ENCODE measurements at regions not wholly inside any gene's neighbourhood (a gene's known extent, or its start where the extent isn't known, plus 50 kb on each side); places are given as distances from the start of the nearest gene placed in this dataset.

- DNase-seq (ENCODE audit: low read depth in 3 of 3): no peak
These were observed 92.4 kb upstream of the TMEM72 start for GRCh38 chr10:44818701-44819127.

DNA sequence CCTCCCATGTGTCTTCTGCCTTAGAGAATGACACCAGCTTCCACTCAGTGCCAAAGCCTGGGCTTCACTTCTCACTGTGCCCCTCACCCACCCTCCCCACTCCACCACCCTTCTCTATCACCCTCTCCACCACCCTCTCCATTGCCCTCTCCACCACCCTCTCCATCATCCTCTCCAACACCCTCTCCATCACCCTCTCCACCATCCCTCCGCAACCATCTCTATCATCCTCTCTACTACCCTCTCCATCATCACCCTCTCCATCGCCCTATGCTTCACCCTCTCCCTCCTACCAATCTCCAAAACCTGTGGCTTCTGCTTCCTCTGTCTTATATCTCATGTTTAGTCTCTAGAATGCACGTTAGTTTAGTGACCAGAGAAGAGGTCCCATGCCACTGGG, 91.0 kb upstream of the TMEM72 start:
- no peak for DNase-seq (ENCODE audit: low read depth in 3 of 3)

GRCh38 chr10:44821290-44821689, 89.8 kb upstream of the TMEM72 start:
- no peak for DNase-seq (ENCODE audit: low read depth in 3 of 3)

GRCh38 chr10:44822349-44822748, 88.8 kb upstream of the TMEM72 start:
- DNase-seq (ENCODE audit: low read depth in 3 of 3): no peak

GRCh38 chr10:44822966-44823365, 88.2 kb upstream of the TMEM72 start:
- no peak for DNase-seq (ENCODE audit: low read depth in 3 of 3)

GRCh38 chr10:44824607-44825006, 86.5 kb upstream of the TMEM72 start:
- DNase-seq (ENCODE audit: low read depth in 3 of 3): no peak

DNA sequence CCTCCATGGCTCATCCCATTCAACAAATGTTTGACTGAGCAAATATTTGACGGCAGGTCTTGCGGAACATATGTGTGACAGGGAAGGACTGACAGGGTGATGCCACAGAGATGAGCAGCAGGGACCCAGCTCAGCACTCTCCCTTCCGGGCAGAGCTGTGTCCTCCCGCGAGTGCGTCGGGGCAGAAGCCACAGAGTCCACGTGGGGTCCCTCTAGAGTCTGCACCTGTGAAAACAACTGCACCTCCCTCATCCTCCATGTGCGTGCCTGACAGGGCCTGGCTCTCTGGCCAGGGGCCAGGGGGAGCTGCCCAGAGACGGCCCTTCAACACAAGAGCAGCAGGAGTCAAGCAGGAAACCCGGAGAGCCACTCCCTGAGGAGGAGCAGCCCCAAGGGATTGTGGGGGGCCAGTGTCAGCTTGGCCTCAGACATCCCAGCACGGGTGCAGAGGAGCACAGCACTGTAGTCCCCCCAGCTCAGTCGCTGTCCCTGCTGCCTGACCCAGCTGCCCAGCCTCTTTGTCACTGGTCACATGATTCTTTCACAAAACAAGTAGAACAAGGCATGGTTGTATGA, 83.6 kb upstream of the TMEM72 start:
- DNase-seq (ENCODE audit: low read depth in 3 of 3): no peak

DNA sequence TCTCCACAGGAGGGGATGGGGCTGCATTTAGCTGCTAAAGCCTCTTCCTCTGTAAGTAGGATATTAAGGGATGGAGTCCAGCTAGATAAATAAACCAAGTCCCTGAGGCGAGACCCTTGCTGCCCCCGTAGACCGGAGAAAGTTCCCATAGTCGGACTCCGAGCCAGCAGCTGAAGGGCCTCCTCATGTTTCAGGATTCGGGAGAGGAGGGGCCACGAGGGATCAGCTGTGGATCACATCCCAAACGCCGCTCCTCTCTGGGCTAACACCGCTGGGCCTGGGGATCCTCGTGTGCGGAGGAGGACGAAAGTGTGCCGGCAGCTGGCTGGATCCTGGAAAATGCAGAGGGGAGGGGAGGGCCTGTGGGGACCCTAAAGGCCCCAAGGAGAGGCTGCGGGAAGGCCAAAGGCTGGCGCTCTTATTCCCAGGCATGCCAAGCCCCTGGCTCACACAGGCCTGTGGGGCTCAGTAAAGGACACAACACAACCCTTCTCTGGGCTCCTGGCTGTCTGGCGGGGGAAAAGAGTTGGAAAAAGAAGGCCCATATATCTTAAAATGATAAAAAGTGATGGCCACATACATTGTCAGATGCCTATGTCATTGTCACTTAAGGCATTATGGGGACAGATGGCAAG, 82.5 kb upstream of the TMEM72 start:
- no peak for DNase-seq (ENCODE audit: low read depth in 3 of 3)

GRCh38 chr10:44829426-44829825, 81.7 kb upstream of the TMEM72 start:
- DNase-seq (ENCODE audit: low read depth in 3 of 3): no peak

GRCh38 chr10:44830022-44830421, 81.1 kb upstream of the TMEM72 start:
- DNase-seq (ENCODE audit: low read depth in 3 of 3): no peak

DNA sequence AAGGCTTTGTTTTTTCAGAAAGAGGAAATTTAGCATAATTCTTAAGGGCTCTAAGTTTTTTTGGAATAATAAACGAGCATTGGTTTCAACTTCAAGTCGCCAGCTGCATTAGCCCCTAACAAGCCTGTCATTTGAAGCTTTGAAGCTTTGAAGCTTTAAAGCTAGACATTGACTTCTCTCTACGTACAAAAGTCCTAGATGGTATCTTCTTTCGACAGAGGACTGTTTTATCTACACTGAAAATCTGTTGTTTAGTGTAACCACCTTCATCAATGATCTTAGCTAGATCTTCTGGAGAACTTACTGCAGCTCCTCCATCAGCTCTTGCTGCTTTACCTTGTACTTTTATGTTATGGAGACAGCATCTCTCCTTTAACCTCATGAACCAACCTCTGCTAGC, 79.6 kb upstream of the TMEM72 start:
- DNase-seq (ENCODE audit: low read depth in 3 of 3): no peak

GRCh38 chr10:44832595-44833390, 78.3 kb upstream of the TMEM72 start:
- DNase-seq (ENCODE audit: low read depth in 3 of 3): no peak

DNA sequence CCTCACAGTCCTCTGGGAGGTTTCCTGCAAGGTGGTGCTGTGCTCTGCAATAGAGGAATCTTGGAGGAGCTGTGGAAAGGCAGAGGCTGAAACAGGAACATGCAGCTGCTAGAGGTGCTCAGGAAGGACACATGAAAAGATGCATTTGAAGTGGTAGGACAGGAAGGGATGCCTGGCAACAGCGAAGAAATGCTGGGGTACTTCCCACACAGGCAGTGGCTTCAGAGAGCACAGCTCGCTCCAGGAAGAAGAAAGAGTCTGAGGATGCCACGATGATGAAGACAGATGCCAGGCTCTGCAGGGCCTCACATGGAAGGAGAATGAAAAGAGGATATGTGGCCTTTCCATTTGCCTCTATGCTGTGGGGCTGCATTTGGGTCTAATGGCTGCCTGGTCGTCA, 77.0 kb upstream of the TMEM72 start:
- no peak for DNase-seq (ENCODE audit: low read depth in 3 of 3)

DNA sequence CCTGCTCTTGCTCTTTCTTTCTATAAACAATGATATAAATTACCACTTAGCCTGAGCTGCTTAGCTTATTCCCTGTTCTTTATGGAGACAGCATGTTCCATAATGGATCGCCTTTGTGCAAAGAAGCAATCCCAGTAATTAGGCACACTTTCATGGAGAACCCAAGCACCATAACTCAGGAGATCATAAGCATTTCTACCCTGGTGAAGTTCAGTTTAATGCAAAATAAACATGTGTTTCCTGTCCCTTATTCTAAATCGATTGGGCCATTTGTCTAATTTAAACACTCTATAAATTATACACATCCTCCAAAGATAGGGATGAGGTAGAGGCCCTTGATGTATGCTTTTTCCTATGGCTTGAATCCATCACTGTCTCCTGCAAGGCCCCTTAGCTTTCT, 75.8 kb upstream of the TMEM72 start:
- no peak for DNase-seq (ENCODE audit: low read depth in 3 of 3)

GRCh38 chr10:44843484-44843883, 67.7 kb upstream of the TMEM72 start:
- no peak for DNase-seq (ENCODE audit: low read depth in 3 of 3)

DNA sequence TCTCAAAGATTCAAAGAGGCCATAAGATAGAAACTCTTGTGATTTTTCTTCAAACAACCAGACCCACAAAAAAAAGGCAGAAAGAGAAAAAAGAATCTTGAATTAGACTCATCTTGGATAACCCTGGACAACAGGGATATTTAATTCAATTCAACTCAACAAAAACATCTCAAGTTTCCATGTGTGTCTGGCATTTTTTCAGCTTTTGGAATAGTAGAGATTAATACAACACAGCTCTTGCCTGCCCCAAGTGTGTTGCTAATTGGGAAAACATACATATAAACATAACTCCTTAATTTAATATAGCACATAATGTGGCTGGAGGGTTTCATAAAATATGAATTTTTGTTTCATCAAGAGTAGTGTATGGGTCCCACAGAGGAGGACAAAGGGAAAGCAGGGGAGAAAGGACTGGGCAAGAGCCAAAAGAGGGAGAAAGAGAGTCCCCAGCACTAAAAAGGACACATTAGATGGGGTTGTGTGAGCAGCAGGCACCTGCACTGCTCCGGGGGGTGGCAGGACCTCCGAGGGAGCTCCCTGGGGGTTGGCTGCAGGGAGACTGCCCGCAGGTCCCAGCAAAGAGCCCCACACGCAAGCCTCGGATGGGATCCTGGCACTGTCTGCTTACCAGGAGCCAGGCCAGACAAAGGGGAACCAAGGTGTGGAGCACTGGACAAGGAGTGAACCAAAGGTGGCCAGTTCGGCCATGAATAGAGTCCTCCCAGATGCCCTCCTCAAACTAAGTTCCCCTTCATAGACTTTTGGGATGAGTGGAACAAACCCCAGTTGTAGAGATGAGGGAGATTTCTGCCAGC, 65.6 kb upstream of the TMEM72 start:
- no peak for DNase-seq (ENCODE audit: low read depth in 3 of 3)

DNA sequence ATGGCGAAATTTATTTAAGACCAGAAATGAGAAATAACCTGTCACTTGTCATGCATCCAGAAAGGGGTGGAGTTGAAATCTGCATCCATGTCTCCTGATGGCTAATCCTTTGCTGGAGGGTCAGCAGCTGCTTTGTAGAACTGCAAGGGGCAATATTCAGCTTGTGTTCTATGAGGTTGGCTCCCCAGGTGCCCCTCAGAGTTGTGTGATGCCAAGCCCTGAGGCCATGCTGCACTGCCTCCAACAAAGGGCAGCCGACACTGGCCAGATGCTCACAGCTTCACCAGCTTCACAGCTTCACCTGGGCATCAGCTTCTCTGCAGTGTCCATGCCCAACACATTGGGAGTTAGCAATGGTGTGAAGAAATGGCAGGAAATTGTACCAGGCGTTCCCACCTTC, 64.0 kb upstream of the TMEM72 start:
- no peak for DNase-seq (ENCODE audit: low read depth in 3 of 3)

- DNase-seq (ENCODE audit: low read depth in 3 of 3): no peak
These were observed 62.9 kb upstream of the TMEM72 start for GRCh38 chr10:44848211-44848610.

- DNase-seq (ENCODE audit: low read depth in 3 of 3): no peak
These were observed 61.2 kb upstream of the TMEM72 start for GRCh38 chr10:44849936-44850335.

- no peak for DNase-seq (ENCODE audit: low read depth in 3 of 3)
These were observed 60.7 kb upstream of the TMEM72 start for GRCh38 chr10:44850356-44850934.

GRCh38 chr10:44851413-44851812, 59.7 kb upstream of the TMEM72 start:
- DNase-seq (ENCODE audit: low read depth in 3 of 3): no peak

DNA sequence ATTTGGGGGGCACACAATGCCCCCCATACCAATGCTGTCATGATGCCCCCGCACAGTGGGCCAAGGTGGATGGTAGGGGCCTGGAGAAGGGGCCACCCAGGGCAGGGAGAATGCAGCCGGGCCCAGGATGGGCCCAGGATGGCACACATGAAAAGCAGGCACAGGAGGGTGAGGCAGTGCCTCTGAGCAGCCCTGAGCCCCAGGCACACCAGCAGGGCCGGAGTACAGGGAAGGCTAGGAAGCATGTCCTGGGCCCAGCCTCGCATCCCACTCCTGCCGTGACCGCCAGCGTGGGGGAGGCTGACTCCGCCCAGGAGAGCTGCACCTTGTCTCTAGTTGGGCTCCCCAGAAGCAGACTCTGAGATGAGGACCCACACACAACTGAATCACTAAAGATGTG, 59.3 kb upstream of the TMEM72 start:
- no peak for DNase-seq (ENCODE audit: low read depth in 3 of 3)
